WTC11 (cell line): ENCODE measurements at regions not wholly inside any gene's neighbourhood (a gene's known extent, or its start where the extent isn't known, plus 50 kb on each side); places are given as distances from the start of the nearest gene placed in this dataset.

Experiments used
- JUN ChIP-seq: sonication (generic); formaldehyde crosslinking; IDR thresholded peaks from 2 replicates; pipeline ENCODE4 v1.8.0; 2023; ENCODE audit warnings: mild to moderate bottlenecking, missing genetic modification reagents
- ZNF219 ChIP-seq: sonication (generic); formaldehyde crosslinking; IDR thresholded peaks from 2 replicates; pipeline ENCODE4 v1.8.0; 2023; ENCODE audit warnings: missing genetic modification reagents, mild to moderate bottlenecking, borderline replicate concordance
- TF ChIP-seq, protein P1 (sequence below): sonication (generic); formaldehyde crosslinking; IDR thresholded peaks from 2 replicates; pipeline ENCODE4 v1.8.0; 2023; ENCODE audit warnings: missing genetic modification reagents, mild to moderate bottlenecking, borderline replicate concordance
- TF ChIP-seq, protein P2 (sequence below): fragments of 200-600 bp; IDR thresholded peaks from 2 replicates; pipeline ENCODE4 v1.8.0; 2022; ENCODE audit warnings: antibody characterized with exemption

DNA sequence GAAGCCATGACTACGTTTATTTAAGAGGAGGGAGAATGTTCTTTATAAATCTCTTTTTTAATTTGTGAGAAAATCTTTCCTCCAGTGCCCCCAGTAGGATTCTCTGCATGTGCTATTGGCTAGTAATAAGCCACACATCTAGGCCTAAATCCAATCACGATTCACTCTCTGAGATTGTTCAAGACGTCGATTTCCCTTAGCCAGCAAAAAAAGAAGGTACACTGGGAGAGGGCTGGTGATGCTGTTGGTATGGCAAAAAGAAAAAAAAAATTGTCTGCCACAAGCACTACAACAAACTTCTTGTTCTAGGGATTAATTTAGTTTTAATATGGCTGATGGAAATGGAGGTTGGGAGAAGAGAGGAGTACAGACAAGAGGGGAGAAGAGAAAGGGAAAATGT, 130.5 kb upstream of the MROH9 start:
- TF ChIP-seq JUN (CRISPR knock-in tag): no peak
- TF ChIP-seq, protein P1, sequence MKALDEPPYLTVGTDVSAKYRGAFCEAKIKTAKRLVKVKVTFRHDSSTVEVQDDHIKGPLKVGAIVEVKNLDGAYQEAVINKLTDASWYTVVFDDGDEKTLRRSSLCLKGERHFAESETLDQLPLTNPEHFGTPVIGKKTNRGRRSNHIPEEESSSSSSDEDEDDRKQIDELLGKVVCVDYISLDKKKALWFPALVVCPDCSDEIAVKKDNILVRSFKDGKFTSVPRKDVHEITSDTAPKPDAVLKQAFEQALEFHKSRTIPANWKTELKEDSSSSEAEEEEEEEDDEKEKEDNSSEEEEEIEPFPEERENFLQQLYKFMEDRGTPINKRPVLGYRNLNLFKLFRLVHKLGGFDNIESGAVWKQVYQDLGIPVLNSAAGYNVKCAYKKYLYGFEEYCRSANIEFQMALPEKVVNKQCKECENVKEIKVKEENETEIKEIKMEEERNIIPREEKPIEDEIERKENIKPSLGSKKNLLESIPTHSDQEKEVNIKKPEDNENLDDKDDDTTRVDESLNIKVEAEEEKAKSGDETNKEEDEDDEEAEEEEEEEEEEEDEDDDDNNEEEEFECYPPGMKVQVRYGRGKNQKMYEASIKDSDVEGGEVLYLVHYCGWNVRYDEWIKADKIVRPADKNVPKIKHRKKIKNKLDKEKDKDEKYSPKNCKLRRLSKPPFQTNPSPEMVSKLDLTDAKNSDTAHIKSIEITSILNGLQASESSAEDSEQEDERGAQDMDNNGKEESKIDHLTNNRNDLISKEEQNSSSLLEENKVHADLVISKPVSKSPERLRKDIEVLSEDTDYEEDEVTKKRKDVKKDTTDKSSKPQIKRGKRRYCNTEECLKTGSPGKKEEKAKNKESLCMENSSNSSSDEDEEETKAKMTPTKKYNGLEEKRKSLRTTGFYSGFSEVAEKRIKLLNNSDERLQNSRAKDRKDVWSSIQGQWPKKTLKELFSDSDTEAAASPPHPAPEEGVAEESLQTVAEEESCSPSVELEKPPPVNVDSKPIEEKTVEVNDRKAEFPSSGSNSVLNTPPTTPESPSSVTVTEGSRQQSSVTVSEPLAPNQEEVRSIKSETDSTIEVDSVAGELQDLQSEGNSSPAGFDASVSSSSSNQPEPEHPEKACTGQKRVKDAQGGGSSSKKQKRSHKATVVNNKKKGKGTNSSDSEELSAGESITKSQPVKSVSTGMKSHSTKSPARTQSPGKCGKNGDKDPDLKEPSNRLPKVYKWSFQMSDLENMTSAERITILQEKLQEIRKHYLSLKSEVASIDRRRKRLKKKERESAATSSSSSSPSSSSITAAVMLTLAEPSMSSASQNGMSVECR (CRISPR knock-in tag): no peak
- TF ChIP-seq, protein P2, sequence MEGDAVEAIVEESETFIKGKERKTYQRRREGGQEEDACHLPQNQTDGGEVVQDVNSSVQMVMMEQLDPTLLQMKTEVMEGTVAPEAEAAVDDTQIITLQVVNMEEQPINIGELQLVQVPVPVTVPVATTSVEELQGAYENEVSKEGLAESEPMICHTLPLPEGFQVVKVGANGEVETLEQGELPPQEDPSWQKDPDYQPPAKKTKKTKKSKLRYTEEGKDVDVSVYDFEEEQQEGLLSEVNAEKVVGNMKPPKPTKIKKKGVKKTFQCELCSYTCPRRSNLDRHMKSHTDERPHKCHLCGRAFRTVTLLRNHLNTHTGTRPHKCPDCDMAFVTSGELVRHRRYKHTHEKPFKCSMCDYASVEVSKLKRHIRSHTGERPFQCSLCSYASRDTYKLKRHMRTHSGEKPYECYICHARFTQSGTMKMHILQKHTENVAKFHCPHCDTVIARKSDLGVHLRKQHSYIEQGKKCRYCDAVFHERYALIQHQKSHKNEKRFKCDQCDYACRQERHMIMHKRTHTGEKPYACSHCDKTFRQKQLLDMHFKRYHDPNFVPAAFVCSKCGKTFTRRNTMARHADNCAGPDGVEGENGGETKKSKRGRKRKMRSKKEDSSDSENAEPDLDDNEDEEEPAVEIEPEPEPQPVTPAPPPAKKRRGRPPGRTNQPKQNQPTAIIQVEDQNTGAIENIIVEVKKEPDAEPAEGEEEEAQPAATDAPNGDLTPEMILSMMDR: no peak
- no peak for TF ChIP-seq ZNF219 (CRISPR knock-in tag)
